GM12874 (cell line): ENCODE measurements at regions not wholly inside any gene's neighbourhood (a gene's known extent, or its start where the extent isn't known, plus 50 kb on each side); places are given as distances from the start of the nearest gene placed in this dataset.

Experiments used
- CTCF ChIP-seq: IDR thresholded peaks from 2 replicates; pipeline ENCODE4 v1.5.1; 2011; ENCODE audit warnings: low read depth, mild to moderate bottlenecking, control low read depth, low read length, moderate library complexity; ENCODE audit not compliant: insufficient read depth

GRCh38 chr2:12616456-12617156, 100.1 kb upstream of the TRIB2 start:
- TF ChIP-seq CTCF: no peak

GRCh38 chr2:12617366-12617765, 99.4 kb upstream of the TRIB2 start:
- no peak for TF ChIP-seq CTCF

GRCh38 chr2:12617853-12618252, 98.9 kb upstream of the TRIB2 start:
- no peak for TF ChIP-seq CTCF

GRCh38 chr2:12618576-12618975, 98.2 kb upstream of the TRIB2 start:
- TF ChIP-seq CTCF: no peak

- no peak for TF ChIP-seq CTCF
Measured at GRCh38 chr2:12619975-12620374, 96.8 kb upstream of the TRIB2 start.

- TF ChIP-seq CTCF: no peak
Measured at GRCh38 chr2:12620759-12621158, 96.0 kb upstream of the TRIB2 start.

- no peak for TF ChIP-seq CTCF
Measured at GRCh38 chr2:12623051-12623450, 93.7 kb upstream of the TRIB2 start.

GRCh38 chr2:12624384-12624783, 92.4 kb upstream of the TRIB2 start:
- TF ChIP-seq CTCF: no peak
